GM18511 (cell line): ENCODE measurements at regions not wholly inside any gene's neighbourhood (a gene's known extent, or its start where the extent isn't known, plus 50 kb on each side); places are given as distances from the start of the nearest gene placed in this dataset.

Source experiments
- ATAC-seq: cut with Tn5 transposase; IDR thresholded peaks from one replicate; pipeline ENCODE4 v1.9.1; 2021; ENCODE audit warnings: mild to moderate bottlenecking, moderate library complexity; ENCODE audit not compliant: unreplicated experiment

DNA sequence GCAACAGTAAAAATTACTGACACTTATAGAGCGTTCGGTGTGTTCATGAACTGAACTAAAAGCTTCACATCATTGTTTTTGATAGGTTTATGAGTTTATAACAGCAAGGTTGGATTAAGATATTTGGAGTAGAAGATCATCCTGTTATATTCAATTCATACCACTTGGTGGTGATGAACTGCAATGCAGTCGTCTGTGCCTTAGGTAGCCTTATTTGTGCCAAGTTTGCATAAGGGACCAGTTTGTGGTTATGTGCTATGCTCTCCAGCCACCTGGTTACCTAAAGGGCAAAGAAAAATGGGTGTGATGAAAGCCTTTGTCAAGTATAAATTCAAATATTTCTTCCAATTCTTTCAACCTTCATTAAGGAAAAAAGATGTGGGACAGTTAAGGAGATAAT is 150.9 kb upstream of the KCNH7 start:
- ATAC-seq = no peak

DNA sequence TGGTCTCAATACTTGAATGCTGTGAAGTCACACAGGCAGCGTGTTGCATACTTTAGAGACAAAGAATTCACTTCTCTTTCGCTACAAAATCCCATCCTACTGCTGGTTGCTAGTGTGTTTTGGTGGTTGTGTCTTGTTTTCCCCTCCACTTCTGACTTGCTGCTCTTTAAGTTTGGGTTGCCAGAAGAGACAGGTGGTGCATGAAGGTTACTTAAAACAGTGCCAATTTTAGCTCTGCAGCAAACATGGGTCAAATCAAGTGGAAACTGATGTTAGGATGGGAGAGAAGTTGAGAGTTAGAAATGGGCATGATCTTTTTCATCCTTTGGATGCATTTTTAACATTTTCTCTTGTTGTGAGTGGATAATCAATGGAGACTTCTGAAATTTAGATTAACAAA is 136.2 kb upstream of the KCNH7 start:
- ATAC-seq = no peak

DNA sequence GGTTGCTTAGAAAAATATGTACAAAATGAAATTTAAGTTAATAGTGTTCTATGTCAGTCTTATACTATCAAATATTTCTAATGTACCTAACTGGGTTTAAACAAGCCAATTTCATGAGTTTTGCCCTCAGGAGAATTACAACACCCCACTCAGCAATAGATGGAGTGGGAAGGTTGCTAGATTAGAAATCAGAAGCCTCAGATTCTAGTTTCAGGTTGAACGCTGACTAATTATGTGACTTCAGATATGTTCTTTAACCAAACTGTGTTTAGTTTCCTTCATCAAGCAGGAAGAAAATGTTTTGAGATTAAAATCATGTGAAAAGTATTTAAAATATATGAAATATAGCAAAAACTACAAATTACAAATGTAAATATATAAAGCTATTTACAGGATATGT is 133.8 kb upstream of the KCNH7 start:
- ATAC-seq = no peak

DNA sequence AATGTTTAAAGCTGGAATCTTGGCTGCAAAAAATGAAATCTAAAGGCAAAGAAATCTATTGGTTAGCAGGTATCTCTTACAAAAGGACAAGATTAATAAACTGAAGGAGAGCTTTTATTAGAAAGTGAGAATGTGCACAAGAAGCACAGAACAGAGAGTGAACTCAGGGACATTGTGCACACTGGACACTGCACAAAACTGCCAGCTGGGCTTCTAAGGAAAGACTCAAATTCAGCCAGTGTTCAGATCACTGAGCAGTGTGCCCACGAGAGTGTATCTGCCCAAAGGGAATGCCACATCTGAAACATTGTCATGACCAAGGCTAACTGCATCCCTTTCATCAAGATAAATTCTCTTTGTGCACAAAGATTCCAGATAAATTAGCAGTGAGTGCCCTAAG is 129.7 kb upstream of the KCNH7 start:
- no peak for ATAC-seq

DNA sequence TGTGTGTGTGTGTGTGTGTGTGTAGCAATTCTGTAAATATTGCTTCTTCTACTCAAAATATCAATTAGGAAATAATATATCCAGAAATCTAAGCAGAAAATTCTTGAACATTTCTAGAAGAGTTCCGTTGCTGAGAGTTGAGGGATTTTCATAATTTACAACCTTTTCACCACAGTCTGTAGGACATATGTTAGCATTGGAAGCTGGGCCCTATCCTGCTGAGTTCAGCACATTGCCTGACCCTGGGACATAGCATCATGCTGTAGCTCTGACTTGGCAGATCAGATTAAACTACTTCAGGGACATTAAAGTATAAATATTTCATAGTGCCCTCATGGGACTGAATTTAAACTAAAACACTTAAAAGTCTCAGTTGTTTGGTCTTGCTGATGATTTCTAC is 129.2 kb upstream of the KCNH7 start:
- ATAC-seq = no peak

DNA sequence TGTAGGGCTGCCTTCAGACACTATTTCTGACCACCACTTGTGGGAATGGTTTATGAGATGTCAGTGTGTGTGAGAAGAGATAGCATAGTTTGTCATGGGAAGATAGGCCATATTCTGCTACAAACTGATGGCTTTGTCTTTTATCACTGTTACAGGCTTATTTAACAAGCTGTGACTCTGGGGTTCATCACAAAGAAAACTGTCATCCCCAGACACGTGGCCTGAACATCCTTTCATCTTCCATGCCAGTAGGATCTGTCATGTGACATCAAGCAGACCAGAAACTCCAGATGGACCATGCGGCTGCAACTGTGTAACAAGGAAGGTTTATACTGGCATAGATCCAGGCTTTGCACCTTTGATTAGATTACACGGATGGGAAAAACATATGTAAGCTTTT is 128.6 kb upstream of the KCNH7 start:
- no peak for ATAC-seq

DNA sequence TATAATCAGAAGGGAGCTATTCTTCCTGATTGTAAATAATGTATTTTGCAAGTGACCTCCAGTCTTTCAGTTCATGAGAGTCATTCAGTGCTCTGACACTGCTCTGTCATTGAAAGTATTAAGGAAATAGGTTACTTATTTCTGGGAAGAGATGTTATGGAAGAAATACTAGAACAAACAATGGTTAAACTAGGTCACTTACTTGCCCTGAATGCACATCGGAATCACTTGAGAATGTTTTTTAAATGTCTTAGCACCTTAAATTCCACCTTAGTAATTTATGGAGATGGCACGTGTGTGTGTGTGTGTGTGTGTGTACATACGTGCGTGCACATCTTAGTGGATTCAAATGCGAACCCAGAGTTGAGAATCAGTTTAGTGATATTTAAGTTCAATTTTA is 126.6 kb upstream of the KCNH7 start:
- no peak for ATAC-seq

DNA sequence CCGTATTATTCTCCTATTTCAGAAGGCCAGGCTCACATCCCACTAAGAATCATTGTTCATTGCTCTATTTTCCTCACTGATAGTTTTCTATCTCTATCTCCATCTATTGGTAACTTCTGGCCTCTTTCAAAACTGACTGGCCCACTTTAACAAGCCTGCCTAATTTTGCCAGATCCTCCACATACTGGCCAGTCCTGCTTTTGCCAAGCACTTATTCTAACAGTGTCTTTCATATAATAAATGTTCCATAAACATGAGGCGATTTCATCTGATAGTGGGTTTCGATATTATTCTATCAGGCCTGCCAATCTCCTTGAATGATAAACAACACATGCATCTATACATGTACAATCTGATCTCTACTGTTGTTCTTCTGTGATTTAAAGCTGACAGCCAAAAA is 125.9 kb upstream of the KCNH7 start:
- ATAC-seq = no peak

DNA sequence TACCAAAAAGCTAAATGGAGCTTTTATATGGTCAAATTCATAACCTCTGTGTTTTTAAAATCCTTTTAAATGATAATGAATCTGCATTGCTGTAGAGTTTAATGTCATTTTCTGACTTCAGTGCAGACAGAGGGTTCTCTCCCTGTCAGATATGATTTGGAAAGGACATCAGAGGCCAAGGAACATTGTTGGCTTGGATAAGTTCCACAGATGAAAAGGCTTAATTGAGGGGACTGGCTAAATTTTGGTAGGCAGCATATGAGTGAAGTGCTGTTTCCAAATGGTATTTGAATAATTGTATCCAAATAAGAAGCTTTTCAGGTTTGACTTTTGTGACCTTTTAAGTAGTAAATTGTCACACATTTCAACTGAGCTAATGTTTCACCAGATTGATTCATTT is 124.6 kb upstream of the KCNH7 start:
- no peak for ATAC-seq

DNA sequence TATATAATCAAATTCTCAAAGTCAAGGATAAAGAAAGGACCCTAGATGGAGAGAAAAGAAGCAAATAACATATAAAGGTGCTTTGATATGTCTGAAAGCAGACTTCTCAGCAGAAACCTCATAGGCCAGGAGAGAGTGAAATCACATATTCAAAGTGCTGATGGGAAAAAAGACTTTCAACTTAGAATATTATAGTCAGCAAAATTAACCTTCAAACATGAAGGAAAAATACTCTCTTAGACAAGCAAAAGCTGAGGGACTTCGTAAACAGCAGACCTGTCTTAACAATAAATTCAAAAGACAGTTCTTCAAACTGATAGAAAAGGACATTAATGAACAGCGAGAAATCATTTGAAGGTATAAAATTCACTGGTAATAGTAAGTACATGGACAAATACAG is 107.2 kb upstream of the KCNH7 start:
- ATAC-seq = no peak

DNA sequence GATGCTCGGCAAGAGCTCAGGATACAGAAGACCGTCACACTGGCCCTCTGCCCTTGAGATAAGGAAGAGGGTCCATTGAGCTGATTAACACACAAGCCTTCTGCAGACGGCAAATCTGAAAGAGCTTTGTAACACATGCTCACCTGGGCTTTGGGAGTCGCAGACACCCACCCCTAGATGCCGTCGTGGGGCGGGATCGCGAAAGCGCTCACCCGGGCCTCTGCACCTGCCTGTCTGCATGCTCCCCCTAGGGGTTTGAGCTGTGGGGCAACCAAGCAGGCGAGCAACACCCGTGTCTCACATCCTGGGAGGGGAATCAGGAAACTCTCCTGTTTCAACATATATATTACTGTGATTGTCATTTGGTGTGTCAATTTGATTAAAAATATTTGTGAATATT is 99.8 kb upstream of the KCNH7 start:
- ATAC-seq = no peak

DNA sequence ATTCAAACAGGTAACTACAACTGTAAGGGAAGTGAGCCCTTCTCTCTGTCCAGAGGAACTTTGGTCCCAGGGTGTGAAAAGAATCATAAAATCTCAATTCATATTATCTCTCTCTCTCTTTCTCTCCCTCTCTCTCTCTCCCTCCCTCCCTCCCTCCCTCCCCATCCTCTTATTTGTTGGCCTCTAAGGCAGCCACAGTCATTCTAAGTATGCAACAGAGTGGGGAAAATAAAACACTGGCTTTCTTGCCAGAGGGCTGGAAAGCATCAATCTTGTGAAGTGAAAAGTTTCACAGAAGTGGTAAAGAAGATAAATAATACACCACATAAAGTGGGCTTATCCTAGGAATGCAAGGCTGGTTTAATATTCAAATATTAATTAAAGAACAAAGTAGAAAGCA is 95.6 kb upstream of the KCNH7 start:
- no peak for ATAC-seq

DNA sequence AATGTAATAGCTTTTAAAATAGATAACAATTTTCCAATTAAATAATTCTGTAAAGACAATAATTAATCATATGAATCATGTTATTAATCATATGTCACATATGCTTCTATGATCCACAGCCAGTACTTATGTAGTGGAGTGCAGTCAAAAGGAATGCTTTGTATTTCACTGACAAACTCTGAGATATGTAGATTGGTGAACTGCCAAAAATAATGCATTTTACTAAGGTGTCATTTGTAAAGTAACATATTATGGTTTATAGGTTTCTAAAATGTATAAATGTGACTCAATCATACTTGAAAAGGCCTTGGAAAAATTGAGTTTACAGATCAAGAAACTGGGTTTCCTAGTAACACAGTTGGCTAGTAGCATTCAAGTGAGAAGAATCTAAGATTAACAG is 93.8 kb upstream of the KCNH7 start:
- ATAC-seq = no peak

DNA sequence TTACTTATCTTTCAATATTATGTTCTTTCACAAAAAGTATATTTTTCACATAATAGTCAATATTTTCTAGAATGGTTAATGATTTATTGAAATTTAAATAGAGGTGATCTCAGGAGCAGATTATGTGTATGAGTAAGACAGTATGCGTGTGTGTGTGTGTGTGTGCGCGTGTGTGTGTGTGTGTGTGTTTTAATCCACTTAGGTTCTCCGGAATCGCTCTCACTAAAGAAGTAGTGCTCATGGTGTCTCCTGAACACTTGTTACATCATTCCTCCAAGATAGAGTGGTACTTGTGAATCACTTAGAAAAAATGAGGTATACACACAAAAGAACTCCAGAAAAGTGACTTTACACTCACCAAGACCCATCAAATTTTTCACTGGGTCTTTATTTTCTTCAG is 91.0 kb upstream of the KCNH7 start:
- ATAC-seq = no peak

DNA sequence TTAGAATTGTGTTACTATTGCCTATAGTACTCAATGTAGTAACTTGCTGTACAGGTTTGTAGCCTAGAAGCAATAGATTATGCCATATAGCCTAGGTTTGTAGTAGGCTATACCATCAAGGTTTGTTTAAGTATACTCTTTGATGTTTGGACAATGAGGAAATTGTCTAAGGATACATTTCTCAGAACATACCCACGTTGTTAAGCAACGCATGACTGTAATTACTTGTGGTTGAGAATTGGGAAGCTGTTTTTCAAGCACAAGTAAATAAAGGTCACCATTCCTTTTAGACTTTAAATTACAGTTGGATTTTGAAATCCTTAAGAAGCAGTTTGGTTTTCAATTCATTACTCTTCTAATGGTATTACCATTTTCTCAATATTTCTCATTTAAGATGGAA is 89.8 kb upstream of the KCNH7 start:
- no peak for ATAC-seq

DNA sequence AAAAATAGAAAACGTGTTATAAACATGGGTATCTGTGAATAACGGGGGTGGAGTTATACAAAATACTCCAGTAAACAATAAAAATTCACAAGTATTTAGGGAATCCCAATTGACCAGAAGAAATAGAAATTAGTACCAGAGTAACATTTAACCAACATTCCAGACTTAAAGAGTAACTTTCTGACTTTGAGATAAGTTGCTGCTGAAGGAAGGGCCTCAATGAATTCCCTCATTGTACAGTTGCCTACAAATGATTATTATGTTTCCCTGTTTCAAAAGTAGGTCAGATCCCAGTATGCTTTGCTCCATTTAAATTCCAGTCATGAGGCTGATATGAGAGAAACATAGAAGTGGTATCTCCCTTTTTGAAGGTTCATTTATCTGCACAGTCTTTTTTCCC is 88.3 kb upstream of the KCNH7 start:
- no peak for ATAC-seq

DNA sequence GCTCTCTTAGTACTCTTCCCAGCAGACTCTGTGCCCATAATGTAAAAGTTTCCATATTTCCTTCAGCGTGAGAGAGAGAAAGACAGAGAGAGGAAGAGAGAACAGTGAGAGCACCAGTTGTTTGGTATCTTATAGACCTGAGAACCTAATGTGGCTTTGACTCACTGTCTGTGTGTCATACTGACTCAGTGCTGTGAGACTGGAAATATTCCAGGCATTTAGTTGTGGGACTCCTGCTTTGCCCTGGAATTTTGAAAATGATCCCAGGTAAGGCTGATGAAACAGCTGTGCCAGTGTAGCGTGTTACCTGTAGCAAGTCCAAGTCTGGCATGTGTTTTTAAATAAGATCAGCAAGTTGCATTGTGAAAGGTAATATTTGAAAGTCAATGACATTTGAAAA is 87.9 kb upstream of the KCNH7 start:
- ATAC-seq = no peak

DNA sequence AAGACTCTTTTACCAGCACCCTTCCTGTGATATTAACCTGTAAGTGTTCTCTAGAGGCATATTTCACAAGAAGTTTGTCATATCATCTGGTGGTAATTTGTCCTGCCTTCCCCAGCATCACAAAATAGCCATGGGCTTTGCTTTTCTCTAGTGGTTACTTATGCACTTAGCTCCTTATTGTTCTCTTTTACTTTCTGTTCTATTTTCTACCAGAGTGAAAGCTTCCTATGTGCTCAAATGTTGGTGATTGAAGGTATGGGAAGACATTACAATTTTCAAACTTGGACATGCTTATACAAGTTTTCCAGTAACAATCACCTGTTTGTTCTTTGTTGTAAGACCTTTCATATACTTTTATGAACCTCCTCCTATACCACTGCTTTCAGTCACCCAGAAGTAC is 87.0 kb upstream of the KCNH7 start:
- no peak for ATAC-seq

DNA sequence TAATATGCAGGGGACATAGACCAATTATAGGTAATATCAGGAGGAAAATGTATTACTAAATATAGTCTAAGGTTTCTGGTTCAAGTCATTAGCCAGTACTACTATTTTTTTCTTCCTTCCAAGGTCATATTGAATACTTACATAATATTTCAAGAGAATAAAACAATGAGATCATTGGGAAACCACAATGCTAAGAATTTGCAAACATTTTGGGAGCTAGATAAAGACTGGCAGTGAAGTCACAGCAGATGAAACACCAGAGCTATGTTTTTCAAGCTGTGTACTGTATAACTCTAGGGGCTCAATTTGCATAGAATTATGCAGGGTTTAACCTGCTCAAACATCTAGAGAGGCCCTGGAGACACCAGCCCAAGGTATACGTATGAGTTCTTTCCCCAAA is 80.5 kb upstream of the KCNH7 start:
- no peak for ATAC-seq

DNA sequence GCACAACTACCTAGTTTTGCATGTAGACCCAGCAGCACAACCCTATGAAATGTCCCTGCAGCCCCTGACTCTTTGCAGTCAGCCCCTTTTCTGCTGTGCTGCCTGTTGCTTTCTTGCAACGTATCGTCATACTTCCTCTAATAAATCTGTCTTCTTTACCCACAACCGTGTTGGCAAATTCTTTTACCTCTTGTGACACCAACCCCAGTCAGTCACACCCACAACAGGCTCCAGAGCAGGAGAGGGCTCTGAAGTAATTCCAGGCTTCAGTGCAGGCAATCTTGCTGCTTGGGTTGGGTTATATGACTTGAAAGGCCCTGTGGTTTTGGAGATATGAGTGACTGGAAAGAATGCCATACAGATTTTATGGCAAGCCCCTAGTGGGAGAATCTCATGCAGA is 79.1 kb upstream of the KCNH7 start:
- ATAC-seq = no peak

DNA sequence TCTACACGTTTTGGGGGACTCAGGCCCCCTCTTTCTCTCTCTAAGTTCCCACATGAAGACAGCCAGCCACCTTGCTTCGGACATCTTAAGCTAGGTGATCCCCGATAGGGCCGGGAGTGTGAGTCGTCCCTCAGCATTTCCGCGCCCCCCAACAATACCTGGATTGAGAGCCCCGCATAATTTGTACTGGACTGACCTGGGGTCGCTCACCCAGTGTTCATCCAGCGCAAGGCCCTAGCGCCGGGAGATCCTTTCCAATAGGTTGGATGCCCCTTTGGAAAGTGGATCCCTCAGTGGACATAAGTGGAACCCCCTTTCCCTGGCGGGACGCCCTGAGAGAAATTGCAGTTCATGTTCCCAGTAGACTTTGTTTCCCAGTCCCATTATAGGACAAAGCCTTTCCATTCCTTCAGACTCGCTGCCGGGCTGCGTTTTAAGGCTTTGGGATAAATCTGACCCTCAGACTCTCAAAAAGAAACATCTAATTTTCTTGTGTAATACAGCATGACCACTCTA is 77.8 kb upstream of the KCNH7 start:
- ATAC-seq = no peak

DNA sequence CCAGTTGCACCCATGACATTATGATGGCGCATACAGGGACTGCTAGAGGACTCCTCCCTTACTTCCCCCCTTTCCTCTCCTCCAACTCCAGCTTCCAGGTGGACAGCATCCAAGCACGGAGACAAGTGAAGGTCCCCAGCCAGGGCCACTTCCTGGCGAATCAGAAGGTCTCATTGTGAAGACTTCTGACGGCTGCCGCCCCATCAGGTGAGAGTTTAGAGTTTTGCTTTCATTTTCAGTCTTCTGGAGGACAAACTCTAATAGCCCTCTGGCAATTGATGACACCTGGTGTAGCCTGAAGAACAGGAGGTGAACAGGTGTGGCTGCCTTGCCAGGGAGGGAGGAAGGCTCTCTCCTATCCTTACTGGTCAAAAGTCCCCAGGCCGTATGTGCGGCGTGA is 77.3 kb upstream of the KCNH7 start:
- no peak for ATAC-seq

DNA sequence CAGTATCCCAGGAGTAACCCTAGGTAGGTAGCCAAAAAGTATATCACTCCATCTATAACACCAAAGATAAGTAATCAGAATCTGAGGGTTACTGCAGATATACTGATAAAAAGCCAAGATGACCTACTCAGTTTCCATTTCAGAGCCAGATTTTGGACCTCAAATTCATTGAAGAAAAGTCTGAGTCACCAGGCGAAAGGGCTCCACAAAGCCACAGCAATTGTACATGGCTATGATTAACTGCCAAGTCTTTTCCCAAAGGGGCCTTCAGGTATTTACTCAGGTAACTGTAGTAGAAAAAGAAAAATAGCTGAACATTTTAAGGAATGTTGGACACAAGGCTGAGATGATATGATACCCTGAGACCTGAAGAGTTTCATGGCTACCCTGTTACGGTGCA is 75.6 kb upstream of the KCNH7 start:
- no peak for ATAC-seq

DNA sequence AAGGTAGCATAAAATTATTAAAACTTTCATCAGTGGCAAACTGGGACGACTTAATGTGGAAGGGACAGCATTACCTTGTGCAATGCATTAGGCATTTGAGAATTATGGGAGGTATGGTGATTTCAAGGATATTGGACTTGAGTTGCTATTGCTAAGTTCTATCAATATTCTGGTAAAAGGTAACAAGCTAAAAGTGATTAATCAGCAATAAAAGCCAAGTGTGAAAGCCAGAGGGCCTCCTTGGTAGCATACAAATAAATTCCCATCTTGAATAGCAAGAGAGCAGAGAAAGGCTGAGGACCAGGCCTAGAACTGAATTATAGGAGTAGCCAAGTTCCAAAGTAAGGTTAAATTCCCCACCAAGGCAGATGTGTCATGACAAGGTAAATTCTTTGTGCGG is 74.2 kb upstream of the KCNH7 start:
- ATAC-seq = no peak
